ENCODE measurements at regions not wholly inside any gene's neighbourhood (a gene's known extent, or its start where the extent isn't known, plus 50 kb on each side); places are given as distances from the start of the nearest gene placed in this dataset.

- Histone ChIP-seq H3K4ac (replicated peaks; ENCODE audit: insufficient read length, low read depth, low read length) (no peak overlapping the region), H2AK5ac (ENCODE audit: low read depth, low read length) (no peak overlapping the region), H4K91ac (replicated peaks; ENCODE audit: insufficient read length, low read length) (no peak overlapping the region), H3K27me3 (replicated peaks in 1 of 4; ENCODE audit: control insufficient read depth in 3 of 4, extremely low read depth in 1 of 4, insufficient read depth in 3 of 4, low read length in 3 of 4) (no peaks in the 10 kb centered on the region), H2BK5ac (ENCODE audit: low read depth, low read length) (no peak overlapping the region), H3K79me2 (ENCODE audit: control insufficient read depth in 1 of 2, insufficient read depth in 2 of 2, low read length in 2 of 2) (no peaks in the 10 kb centered on the region), H2BK12ac (ENCODE audit: low read depth, low read length) (no peak overlapping the region), H4K8ac (ENCODE audit: extremely low read depth, insufficient read depth, low read length) (no peak overlapping the region), H3K36me3 (ENCODE audit: control insufficient read depth in 2 of 4, insufficient read depth in 4 of 4, low read length in 3 of 4) (no peaks in the 10 kb centered on the region), H3K9ac (replicated peaks in 1 of 4; ENCODE audit: extremely low read depth in 1 of 4, low read depth in 3 of 4, low read length in 3 of 4) (no peak overlapping the region), H2BK20ac (ENCODE audit: low read length) (no peak overlapping the region), H3K27ac (ENCODE audit: low read depth, low read length) (no peak overlapping the region), H3K18ac (ENCODE audit: extremely low read depth, low read length) (no peak overlapping the region), H3K14ac (ENCODE audit: insufficient read length) (no peak overlapping the region), H3K4me1 (replicated peaks in 1 of 4; ENCODE audit: control insufficient read depth in 3 of 4, insufficient read depth in 4 of 4, low read length in 3 of 4) (no peaks in the 10 kb centered on the region), H3K4me3 (ENCODE audit: extremely low read depth in 1 of 4, insufficient read depth in 2 of 4, low read depth in 3 of 4, low read length in 4 of 4) (no peak overlapping the region), H4K20me1 (replicated peaks in 1 of 2; ENCODE audit: control insufficient read depth in 1 of 2, insufficient read depth in 2 of 2, low read length in 2 of 2) (no peaks in the 10 kb centered on the region), H2BK15ac (ENCODE audit: low read length) (no peak overlapping the region), H3K4me2 (ENCODE audit: insufficient read depth in 1 of 2, low read depth in 2 of 2, low read length in 2 of 2) (no peak overlapping the region), H3K23ac (ENCODE audit: insufficient read length) (no peak overlapping the region), H3K56ac (replicated peaks; ENCODE audit: insufficient read length, low read depth, low read length) (no peak overlapping the region), H2AFZ (ENCODE audit: low read length) (no peak overlapping the region; the same call in 1 of the 2 replicates), H3K9me3 (ENCODE audit: insufficient read depth in 2 of 2, low read depth in 1 of 2, low read length in 1 of 2) (peaks cover 2% of the 10 kb centered on the region in 2 experiments; a peak in 1 of 4 replicates), H2BK120ac (replicated peaks; ENCODE audit: low read depth, low read length) (no peak overlapping the region), H3K79me1 (ENCODE audit: low read depth, low read length) (no peaks in the 10 kb centered on the region), H3K23me2 (ENCODE audit: low read depth, low read length) (no peaks in the 10 kb centered on the region), H4K5ac (ENCODE audit: insufficient read length, low read depth, low read length) (no peak overlapping the region)
- POLR2A ChIA-PET (ENCODE audit: partially characterized antibody), result no interaction called here
- DNase-seq (ENCODE audit: low read depth in 1 of 2, low spot score in 2 of 2), result no peak
- WGBS, 2 experiments (ENCODE audit: extremely low coverage in 1 of 2, insufficient coverage in 1 of 2, insufficient read length in 1 of 2, insufficient replicate concordance in 2 of 2, low coverage in 1 of 2, low lambda C conversion rate in 2 of 2, missing lambda C conversion rate in 1 of 2), result 95% methylated on average over 6 of the region's 6 CpGs; no CpG with 5 or more reads in 1 of the 2 experiments
- CTCF ChIA-PET (ENCODE audit: partially characterized antibody), result interaction anchor here (0.6 to 1.0 kb wide), 3 partner anchors 49 to 88 kb away, joined by 3 to 4 read pairs (median 3); no protein-coding TSS in a partner anchor
- no peak for FAIRE-seq
- TF ChIP-seq SAP30 (IDR thresholded peaks at IDR 0.05; ENCODE audit: insufficient read depth, insufficient replicate concordance, low read length), result no peak
- no peak for TF ChIP-seq JUND (IDR thresholded peaks at IDR 0.05; ENCODE audit: low read length)
- TF ChIP-seq RFX5 (IDR thresholded peaks at IDR 0.05; ENCODE audit: borderline replicate concordance, low read depth, low read length), result no peak
- TF ChIP-seq RXRA (IDR thresholded peaks at IDR 0.05; ENCODE audit: insufficient read depth, low read depth, low read length), result no peak
- no peak for TF ChIP-seq SUZ12 (IDR thresholded peaks at IDR 0.05; ENCODE audit: low read length)
- TF ChIP-seq CREB1 (IDR thresholded peaks at IDR 0.05), result no peak
Measured at GRCh38 chr12:127489061-127489460, 777.9 kb upstream of the TMEM132C start.
